Nephron (organoid): ENCODE measurements at regions not wholly inside any gene's neighbourhood (a gene's known extent, or its start where the extent isn't known, plus 50 kb on each side); places are given as distances from the start of the nearest gene placed in this dataset.

Source experiments
- H3K27ac Mint-ChIP-seq, 3 experiments: 2 replicates each; pipeline ENCODE4 v1.8.0; 2020; ENCODE audit warnings: mixed read lengths in 3 of 3, mild to moderate bottlenecking in 2 of 3, moderate library complexity in 1 of 3
- H3K27me3 Mint-ChIP-seq: 2 replicates; pipeline ENCODE4 v1.8.0; 2021; ENCODE audit warnings: low read depth, mild to moderate bottlenecking, moderate library complexity, mixed read lengths
- H3K36me3 Mint-ChIP-seq: 2 replicates; pipeline ENCODE4 v1.8.0; 2020; ENCODE audit warnings: low read depth, mixed read lengths
- H3K4me1 Mint-ChIP-seq: 2 replicates; pipeline ENCODE4 v1.8.0; 2020; ENCODE audit warnings: mixed read lengths
- H3K4me3 Mint-ChIP-seq, 3 experiments: 2 replicates each; pipeline ENCODE4 v1.8.0; 2020; ENCODE audit warnings: mild to moderate bottlenecking in 3 of 3, mixed read lengths in 3 of 3, moderate library complexity in 2 of 3
- H3K9me3 Mint-ChIP-seq: 2 replicates; pipeline ENCODE4 v1.8.0; 2020; ENCODE audit warnings: mixed read lengths
- TF ChIP-seq, protein P1 (sequence below), 3 experiments: fragments of 200-600 bp; sonication (generic); IDR thresholded peaks; one replicate each; pipeline ENCODE4 v1.5.0; 2021; ENCODE audit warnings: antibody characterized with exemption in 3 of 3; ENCODE audit not compliant: unreplicated experiment in 3 of 3

DNA sequence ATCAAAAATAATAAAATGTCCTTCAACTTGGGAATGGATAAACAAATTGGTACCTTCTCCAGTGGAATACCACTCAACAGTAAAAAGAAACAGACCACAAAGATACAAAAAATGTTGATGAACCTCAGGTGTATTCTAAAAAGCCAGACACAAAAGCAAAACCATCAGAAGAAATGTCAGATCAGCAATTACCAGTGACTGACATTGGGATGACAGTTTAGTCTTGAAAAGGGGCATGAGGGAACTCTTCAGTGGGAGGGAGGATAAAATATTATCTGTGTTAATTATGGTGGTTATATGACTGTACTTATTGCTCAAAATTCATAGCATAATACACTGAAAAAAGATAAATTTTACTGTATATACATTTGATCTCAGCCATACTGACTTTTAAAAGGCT lies 473.0 kb downstream of the TMX3 start:
- H3K4me3 Mint-ChIP-seq, result no peak overlapping the region
- no peaks in the 10 kb centered on the region for H3K9me3 Mint-ChIP-seq
- no peaks in the 10 kb centered on the region for H3K27me3 Mint-ChIP-seq
- TF ChIP-seq, protein P1, sequence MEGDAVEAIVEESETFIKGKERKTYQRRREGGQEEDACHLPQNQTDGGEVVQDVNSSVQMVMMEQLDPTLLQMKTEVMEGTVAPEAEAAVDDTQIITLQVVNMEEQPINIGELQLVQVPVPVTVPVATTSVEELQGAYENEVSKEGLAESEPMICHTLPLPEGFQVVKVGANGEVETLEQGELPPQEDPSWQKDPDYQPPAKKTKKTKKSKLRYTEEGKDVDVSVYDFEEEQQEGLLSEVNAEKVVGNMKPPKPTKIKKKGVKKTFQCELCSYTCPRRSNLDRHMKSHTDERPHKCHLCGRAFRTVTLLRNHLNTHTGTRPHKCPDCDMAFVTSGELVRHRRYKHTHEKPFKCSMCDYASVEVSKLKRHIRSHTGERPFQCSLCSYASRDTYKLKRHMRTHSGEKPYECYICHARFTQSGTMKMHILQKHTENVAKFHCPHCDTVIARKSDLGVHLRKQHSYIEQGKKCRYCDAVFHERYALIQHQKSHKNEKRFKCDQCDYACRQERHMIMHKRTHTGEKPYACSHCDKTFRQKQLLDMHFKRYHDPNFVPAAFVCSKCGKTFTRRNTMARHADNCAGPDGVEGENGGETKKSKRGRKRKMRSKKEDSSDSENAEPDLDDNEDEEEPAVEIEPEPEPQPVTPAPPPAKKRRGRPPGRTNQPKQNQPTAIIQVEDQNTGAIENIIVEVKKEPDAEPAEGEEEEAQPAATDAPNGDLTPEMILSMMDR (IDR thresholded peaks at IDR 0.05; ENCODE audit: unreplicated experiment in 3 of 3), result no peak
- H3K27ac Mint-ChIP-seq, result no peak overlapping the region
- no peaks in the 10 kb centered on the region for H3K36me3 Mint-ChIP-seq
- H3K4me1 Mint-ChIP-seq, result no peaks in the 10 kb centered on the region

- Mint-ChIP-seq H3K36me3 (no peaks in the 10 kb centered on the region), H3K27ac (peak overlapping the region in 1 of 3 experiments; percentile 45), H3K4me1 (no peaks in the 10 kb centered on the region), H3K4me3 (no peak overlapping the region), H3K27me3 (peaks cover 5% of the 10 kb centered on the region), H3K9me3 (peaks cover under 1% of the 10 kb centered on the region)
- TF ChIP-seq, protein P1 (IDR thresholded peaks at IDR 0.05; ENCODE audit: unreplicated experiment in 3 of 3), result no peak
Observed at GRCh38 chr18:68234676-68235075, 480.2 kb downstream of the TMX3 start.

DNA sequence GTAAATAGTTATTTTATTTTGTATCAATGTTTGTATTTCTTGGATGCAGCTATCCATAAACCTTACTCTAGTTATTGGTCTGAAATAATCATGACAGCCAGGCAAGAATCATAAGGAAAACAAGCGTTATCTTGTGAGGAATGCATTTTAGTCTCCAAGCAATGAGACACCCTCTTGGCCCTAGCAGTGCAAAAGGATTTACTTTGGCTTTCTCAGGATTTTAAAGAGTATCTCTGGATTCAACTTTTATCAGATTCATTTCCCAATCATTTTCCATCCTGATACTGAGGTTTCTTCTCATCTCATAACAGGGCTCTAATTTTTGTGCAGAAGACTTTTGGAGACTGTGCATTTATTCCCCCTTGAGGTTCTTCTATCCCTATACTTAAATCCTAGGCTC lies 480.8 kb downstream of the TMX3 start:
- Mint-ChIP-seq H3K27ac (peak overlapping the region in 1 of 3 experiments; percentile 45), H3K4me1 (no peaks in the 10 kb centered on the region), H3K4me3 (no peak overlapping the region), H3K27me3 (peaks cover 5% of the 10 kb centered on the region), H3K36me3 (no peaks in the 10 kb centered on the region), H3K9me3 (peaks cover 3% of the 10 kb centered on the region)
- TF ChIP-seq, protein P1 (IDR thresholded peaks at IDR 0.05; ENCODE audit: unreplicated experiment in 3 of 3), result no peak

GRCh38 chr18:68233018-68233417 lies 481.9 kb downstream of the TMX3 start:
- Mint-ChIP-seq H3K9me3 (peaks cover 8% of the 10 kb centered on the region), H3K4me1 (no peaks in the 10 kb centered on the region), H3K27ac (no peak overlapping the region), H3K27me3 (peaks cover 5% of the 10 kb centered on the region), H3K4me3 (no peak overlapping the region), H3K36me3 (no peaks in the 10 kb centered on the region)
- TF ChIP-seq, protein P1 (IDR thresholded peaks at IDR 0.05; ENCODE audit: unreplicated experiment in 3 of 3), result no peak

GRCh38 chr18:68229351-68229750 lies 485.6 kb downstream of the TMX3 start:
- Mint-ChIP-seq H3K4me1 (no peaks in the 10 kb centered on the region), H3K36me3 (no peaks in the 10 kb centered on the region), H3K27ac (no peak overlapping the region), H3K9me3 (peaks cover 12% of the 10 kb centered on the region), H3K27me3 (peaks cover 5% of the 10 kb centered on the region), H3K4me3 (no peak overlapping the region)
- TF ChIP-seq, protein P1 (IDR thresholded peaks at IDR 0.05; ENCODE audit: unreplicated experiment in 3 of 3), result no peak

DNA sequence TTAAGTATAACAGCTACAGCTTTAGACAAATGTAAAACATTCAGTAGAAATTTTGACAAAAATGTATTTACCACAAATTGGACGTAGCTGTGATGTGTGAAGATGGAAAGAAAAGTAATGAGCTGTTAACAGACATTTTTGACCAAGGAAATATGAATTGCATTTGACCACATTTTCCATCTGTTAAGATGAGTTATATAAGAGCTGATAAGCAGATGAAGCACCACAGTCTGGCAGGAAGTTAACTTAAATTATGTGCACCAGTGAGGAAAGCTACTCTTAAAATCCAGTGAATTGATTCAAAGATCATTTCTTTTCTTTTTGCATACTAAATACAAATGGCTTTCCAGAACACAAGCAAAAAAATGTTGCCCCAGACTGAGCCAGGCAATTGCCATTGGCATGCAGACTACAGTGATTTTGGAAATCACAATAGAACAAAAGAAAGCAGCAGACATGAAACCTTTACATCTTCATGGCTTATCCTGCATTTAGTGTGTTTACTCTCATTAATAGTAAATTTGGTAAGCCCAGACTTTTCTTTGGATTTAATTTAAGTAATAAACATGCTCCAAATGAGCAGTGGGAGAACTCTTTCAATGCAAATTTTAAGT lies 493.7 kb downstream of the TMX3 start:
- Mint-ChIP-seq H3K27me3 (no peaks in the 10 kb centered on the region), H3K27ac (no peak overlapping the region), H3K4me1 (peaks cover 19% of the 10 kb centered on the region), H3K36me3 (no peaks in the 10 kb centered on the region), H3K4me3 (no peak overlapping the region), H3K9me3 (peaks cover 3% of the 10 kb centered on the region)
- TF ChIP-seq, protein P1 (IDR thresholded peaks at IDR 0.05; ENCODE audit: unreplicated experiment in 3 of 3), result no peak
